ENCODE measurements at regions not wholly inside any gene's neighbourhood (a gene's known extent, or its start where the extent isn't known, plus 50 kb on each side); places are given as distances from the start of the nearest gene placed in this dataset.
"Not testable (repeated sequence)": the region's sequence is repeated elsewhere in the genome, so short reads cannot be mapped to it uniquely, and the experiment has no call there.

DNA sequence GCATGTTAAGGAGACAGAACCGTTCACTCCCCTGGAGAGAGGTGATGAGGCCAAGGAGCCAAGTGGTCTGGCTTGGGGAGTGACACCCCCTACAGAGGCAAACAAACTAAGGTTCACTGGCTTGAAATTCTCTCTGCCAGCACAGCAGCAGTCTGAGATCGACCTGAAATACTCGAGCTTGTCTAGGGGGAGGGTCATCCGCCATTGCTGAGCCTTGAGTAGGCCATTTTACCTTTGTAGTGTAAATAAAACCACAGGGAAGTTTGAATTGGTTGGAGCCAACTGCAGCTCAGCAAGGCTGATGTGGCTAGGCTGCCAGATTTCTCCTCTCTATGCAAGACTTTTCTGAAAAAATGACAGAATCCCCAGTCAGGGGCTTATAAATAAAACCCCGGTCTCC is 52.9 kb downstream of the CDY2B start:
- no CpG with 5 or more reads among the region's 5 CpGs for WGBS, 2 donors
- intact Hi-C loops (cut with DNase I; ENCODE audit: low total_unique reads); DNase-seq (ENCODE audit: low spot score in 2 of 2); H3K4me3 ChIP-seq (ENCODE audit: low read depth, poor library complexity, severe bottlenecking): not testable (repeated sequence)

DNA sequence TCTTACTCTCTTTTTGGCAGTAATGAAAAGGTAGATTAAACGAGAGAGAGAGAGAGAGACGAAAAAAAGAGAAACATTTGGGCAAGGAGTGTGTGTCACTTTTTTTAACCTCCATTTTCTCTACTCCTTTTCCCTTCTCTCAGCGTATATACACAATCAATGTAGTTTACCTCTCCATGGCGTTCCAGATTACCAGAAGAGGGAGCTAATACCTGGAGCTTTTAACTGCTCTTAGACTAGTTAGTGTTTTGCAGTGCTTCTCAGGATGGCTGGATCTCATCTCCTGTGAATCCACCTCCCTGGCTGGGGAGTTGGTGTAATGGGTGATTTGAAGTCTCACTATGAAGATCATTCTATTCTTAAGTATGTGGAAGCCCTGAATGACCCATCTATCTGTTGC is 60.3 kb downstream of the CDY2B start:
- DNase-seq (ENCODE audit: low spot score in 2 of 2); intact Hi-C loops (cut with DNase I; ENCODE audit: low total_unique reads); H3K4me3 ChIP-seq (ENCODE audit: low read depth, poor library complexity, severe bottlenecking): not testable (repeated sequence)
- WGBS, 2 donors, result no CpG with 5 or more reads among the region's 4 CpGs

DNA sequence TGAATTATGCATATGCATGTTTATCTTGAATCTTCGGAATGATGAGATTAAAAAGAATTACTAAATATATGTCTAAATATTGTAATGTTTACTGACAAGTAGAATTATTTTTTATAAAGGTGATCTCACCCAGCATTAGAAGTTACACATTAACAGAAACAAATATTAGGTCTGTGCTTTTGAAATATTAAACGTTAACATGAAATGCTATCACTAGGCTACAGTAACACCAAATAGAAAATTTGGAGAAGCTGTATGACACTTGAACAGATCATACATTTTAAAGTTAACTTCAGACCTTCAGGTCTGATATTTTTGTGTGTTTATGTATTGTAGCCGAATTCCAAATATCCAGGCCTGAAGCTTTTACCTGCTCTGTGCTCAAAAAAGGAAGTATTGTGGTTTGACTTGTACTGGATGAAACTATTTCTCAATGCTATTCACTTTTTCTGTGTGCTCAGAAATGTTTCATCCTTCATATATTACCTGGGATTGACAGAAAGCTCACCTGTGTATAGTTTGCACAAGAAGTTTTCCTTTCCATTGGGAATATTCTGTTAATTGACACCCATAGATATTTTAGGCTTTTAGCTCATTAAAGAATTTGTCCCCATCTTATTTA is 60.9 kb downstream of the CDY2B start:
- DNase-seq (ENCODE audit: low spot score in 2 of 2); H3K4me3 ChIP-seq (ENCODE audit: low read depth, poor library complexity, severe bottlenecking); intact Hi-C loops (cut with DNase I; ENCODE audit: low total_unique reads): not testable (repeated sequence)
- WGBS, 2 donors, result no CpG with 5 or more reads among the region's 3 CpGs

DNA sequence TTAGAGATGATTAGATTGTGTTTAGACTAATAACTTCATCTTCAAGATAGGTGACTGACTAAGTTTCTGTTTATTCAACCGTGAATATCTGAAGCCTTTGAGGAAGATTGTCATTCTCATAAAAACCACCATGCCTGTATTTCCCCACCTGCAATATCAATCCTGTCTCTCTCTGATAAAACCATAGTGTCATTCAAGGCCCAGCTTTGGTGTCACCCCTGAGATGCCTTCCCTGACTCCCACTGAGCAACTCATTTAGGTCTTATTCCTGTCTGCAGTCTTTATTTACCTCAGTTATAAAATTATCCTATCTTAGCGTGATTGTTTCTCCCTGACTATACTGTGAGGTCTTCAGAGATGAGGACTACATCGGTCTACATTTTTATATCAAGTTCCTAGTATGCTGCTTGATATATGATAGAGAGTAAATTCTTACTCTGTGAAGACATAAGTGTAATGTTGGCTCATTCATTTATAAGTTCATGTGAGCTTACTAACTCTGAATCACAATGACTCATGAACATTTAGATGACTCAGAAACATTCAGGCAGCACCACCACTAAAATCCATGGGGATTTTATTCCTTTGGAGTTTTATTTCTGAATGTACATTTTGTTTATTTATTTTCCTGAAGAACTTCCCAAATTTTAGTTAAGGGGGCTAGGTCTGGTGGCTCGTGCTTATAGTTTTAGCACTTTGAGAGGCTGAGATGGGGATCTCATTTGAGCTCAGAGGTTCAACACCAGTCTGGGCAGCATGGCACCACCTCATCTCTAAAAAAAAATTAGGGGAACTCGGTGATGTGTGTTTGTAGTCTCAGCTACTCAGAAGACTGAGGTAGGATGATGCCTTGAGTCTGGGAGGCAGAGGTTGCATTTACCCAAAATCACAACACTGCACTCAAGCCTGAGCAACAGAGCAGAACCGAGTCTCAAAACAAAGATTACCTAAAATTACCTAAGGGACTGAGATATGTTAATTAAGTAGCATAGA is 62.6 kb downstream of the CDY2B start:
- no CpG with 5 or more reads among the region's 6 CpGs for WGBS, 2 donors
- intact Hi-C loops (cut with DNase I; ENCODE audit: low total_unique reads); DNase-seq (ENCODE audit: low spot score in 2 of 2); H3K4me3 ChIP-seq (ENCODE audit: low read depth, poor library complexity, severe bottlenecking): not testable (repeated sequence)

DNA sequence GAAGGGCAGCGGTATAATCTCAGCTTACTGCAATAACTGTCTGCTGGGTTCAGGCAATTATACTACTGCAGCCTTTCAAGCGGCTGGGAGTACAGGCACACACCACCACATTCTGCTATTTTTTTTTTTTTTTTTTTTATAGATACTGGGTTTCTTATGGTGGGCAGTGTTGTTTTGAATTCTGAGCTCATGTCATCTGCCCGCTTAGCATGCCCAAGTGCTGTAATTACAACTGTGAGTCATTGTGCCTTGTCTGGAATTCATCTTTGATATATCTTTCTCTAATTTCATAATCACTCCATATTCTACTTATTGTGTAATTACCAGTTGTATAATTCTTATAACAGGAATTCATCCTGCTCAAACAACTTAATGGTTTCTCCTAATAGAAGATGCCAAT is 67.4 kb downstream of the CDY2B start:
- DNase-seq (ENCODE audit: low spot score in 2 of 2); intact Hi-C loops (cut with DNase I; ENCODE audit: low total_unique reads); H3K4me3 ChIP-seq (ENCODE audit: low read depth, poor library complexity, severe bottlenecking): not testable (repeated sequence)
- no CpG with 5 or more reads among the region's 3 CpGs for WGBS, 2 donors

DNA sequence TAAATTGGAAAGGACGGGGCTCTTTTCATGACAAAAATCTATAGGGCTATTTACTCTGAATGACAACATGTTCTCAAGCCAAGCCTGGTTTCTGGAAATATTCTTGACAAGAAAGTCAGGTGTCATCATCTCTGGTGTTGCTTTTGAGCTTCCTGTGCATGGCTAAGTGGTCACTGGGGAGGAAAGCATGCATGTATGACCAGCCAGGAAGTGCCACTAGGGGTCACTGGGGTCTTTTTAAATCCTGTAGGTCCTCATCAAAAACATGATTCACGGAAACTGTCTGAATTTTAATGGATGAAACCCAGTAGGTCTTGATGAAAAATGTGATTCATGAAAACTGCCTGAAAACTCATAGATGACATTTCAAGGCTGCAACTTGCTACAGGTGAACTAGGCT is 80.1 kb downstream of the CDY2B start:
- no CpG with 5 or more reads among the region's 2 CpGs for WGBS, 2 donors
- H3K4me3 ChIP-seq (ENCODE audit: low read depth, poor library complexity, severe bottlenecking); DNase-seq (ENCODE audit: low spot score in 2 of 2); intact Hi-C loops (cut with DNase I; ENCODE audit: low total_unique reads): not testable (repeated sequence)

DNA sequence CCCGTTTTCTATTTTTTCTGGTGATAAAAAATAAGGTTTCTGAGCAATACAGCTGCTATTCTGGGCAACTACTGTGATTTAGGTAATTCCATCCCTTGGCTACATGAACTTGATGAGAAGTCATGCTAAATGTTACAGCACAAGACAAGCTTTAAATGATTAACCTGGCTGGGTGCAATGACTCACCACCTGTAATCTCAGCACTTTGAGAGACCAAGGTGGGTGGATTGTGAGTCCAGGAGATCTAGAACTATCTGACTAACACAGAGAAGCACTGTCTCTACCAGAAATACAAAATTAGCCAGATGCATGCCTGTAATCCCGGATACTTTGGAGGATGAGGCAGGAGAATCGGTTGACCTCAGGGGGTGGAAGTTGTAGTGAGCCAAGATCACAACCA is 92.8 kb downstream of the CDY2B start:
- intact Hi-C loops (cut with DNase I; ENCODE audit: low total_unique reads); H3K4me3 ChIP-seq (ENCODE audit: low read depth, poor library complexity, severe bottlenecking); DNase-seq (ENCODE audit: low spot score in 2 of 2): not testable (repeated sequence)
- WGBS, 2 donors, result no CpG with 5 or more reads among the region's 3 CpGs

DNA sequence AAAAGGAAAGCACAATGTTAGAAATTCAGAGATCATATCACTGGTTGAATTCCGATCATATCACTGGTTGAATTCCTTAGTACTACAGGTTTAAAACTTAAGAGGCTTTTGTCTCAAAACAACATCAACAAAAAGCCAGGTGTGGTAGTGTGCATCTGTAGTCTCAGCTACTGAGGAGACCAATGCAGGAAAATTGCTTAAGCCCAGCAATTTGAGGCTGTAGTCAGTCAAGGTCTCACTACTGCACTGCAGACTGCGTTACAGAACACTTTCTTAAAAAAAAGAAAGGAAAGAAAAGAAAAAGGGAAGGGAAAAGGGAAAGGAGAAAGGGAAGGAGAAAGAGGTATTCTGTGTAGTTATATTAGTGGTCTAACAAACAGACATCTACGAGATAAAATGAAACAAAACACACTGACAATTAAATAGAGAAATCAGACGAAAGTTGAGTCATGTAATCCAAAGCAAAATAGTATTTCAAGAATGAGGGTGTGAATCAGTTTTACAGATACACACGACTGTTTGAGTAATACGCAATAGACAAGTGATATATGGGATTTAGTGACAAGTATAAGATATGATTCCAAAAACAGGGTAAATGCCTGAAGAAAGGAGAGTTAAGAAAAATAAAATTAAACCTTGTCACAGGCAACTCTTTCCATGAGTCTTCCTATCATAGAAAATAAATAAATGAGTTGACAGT is 113.9 kb downstream of the CDY2B start:
- WGBS, 2 donors, result no CpG with 5 or more reads among the region's 6 CpGs
- H3K4me3 ChIP-seq (ENCODE audit: low read depth, poor library complexity, severe bottlenecking); intact Hi-C loops (cut with DNase I; ENCODE audit: low total_unique reads); DNase-seq (ENCODE audit: low spot score in 2 of 2): not testable (repeated sequence)

DNA sequence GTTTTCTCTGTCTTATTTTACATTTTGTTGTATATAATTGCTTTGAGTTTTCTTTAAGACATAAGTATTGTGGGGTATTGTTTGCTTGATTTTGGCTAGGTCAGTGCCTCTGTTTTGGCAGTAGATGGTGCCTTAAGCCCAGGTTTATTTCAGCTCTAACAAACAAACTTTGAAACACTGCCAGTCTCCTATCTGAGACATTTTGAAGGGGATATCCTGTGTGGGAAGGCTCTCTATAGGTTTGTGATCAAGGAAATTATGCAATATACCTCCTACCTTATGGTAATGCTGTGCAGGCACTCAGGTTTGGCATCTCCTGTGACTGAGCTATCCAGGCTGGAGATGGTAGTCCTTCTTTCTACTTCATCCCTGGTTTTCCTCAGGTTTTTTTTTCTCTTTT is 120.8 kb downstream of the CDY2B start:
- DNase-seq (ENCODE audit: low spot score in 2 of 2); intact Hi-C loops (cut with DNase I; ENCODE audit: low total_unique reads); H3K4me3 ChIP-seq (ENCODE audit: low read depth, poor library complexity, severe bottlenecking): not testable (repeated sequence)

DNA sequence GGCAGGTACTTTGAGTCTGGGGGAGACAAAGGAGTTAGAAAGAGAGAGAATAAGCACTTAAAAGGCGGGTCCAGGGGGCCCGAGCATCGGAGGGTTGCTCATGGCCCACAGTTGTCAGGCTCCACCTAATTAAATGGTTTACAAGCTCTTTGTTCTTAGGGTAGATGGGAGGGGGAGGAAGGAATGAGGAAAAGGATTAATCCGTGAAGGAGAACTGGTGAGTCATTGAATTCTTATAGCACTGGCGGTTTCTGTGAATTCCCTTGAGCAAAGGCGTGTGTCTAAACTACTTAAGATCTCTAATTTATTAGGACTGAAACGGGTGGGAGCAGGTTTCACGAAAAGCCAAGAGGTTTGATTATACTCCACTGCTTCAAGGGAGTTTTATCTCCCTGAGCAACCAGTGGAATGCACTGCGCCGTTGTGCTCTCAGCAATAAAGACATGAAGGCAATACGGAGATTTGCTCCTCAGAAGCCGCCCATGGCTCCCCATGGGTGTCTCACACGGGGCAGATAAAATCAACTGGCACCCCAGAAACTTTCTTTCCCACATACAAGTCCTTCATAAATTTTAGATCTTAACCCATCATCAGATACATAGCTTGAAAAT is 127.0 kb downstream of the CDY2B start:
- WGBS, 2 donors, result no CpG with 5 or more reads among the region's 13 CpGs
- H3K4me3 ChIP-seq (ENCODE audit: low read depth, poor library complexity, severe bottlenecking); DNase-seq (ENCODE audit: low spot score in 2 of 2); intact Hi-C loops (cut with DNase I; ENCODE audit: low total_unique reads): not testable (repeated sequence)

DNA sequence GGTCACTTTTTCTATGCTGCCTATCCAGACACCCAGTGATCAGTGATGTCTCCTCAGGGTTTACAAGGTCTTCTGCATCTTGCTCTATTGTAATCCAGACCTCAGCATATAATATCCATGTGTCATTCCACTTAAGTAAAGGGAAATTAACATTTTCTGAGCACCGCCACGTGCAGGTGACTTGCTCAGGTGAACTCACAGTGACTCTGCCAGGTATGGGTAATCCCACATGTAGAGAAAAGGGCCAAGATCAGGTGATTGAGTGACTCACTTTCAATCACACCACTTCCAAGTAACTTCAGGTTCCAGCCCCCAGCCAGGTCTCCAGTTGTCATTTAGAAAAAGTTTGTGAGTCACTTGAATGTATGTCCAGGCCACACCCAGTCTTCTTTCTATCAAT is 140.2 kb downstream of the CDY2B start:
- WGBS, 2 donors, result no CpG with 5 or more reads among the region's 2 CpGs

DNA sequence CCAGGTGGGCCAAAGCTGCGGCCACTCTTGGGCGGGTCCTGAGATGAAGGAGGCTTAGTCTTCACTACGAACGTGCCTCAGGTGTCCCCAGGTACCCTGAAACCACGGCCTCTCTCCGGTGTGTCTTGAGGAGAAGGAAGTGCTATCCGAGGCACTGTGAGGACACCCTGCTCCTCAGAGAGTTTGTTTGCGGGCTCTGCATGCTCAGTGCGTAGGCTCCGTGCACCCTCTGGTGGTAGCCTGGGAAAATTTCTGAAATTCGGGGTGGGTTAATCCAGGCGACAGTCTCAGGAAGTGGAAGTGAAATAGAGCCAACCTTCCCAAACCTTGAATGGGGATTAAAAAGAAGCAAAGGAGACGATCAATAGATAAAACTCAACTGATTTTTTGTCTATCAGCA is 150.5 kb downstream of the CDY2B start:
- DNase-seq (ENCODE audit: low spot score in 2 of 2); intact Hi-C loops (cut with DNase I; ENCODE audit: low total_unique reads); H3K4me3 ChIP-seq (ENCODE audit: low read depth, poor library complexity, severe bottlenecking): not testable (repeated sequence)
- WGBS, 2 donors, result no CpG with 5 or more reads among the region's 13 CpGs

More for the DNA sequence above, 140.2 kb downstream of the CDY2B start:
- H3K4me3 ChIP-seq (ENCODE audit: low read depth, poor library complexity, severe bottlenecking); intact Hi-C loops (cut with DNase I; ENCODE audit: low total_unique reads); DNase-seq (ENCODE audit: low spot score in 2 of 2): not testable (repeated sequence)

DNA sequence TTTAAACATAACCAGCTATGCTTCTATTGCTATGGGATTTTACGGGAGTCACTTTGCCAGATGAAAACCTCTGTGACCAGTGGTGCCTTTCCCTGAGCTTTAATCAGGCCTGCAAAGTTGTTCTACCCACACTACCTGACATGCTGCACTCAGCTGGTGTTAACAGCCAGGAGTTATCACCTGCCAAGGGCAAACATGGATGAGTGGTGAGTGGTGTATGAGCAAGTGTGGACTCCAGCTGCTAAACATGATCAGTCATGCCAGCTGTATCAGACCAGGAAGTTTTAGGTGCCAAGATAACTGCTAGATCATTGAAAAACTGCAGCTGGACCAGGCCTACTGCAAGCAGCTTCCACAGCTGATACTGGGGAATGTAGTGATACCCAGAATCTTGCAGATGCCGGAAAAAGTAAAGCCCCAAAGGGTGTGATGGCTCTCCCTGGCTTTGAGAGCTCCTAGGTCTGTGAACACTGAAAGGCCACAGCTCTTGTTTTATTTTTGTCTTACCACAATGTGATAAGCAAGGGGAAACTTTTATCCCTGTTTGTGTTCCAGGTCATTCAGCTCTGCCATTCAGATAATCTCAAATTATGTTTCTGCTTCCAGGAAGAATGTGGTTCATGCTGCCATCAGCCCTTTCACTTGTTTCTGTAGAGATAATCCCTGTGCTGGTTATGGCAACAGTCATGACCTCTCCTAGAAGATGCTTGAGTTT is 163.5 kb downstream of the CDY2B start:
- intact Hi-C loops (cut with DNase I; ENCODE audit: low total_unique reads); DNase-seq (ENCODE audit: low spot score in 2 of 2); H3K4me3 ChIP-seq (ENCODE audit: low read depth, poor library complexity, severe bottlenecking): not testable (repeated sequence)
- no CpG with 5 or more reads among the region's 2 CpGs for WGBS, 2 donors

DNA sequence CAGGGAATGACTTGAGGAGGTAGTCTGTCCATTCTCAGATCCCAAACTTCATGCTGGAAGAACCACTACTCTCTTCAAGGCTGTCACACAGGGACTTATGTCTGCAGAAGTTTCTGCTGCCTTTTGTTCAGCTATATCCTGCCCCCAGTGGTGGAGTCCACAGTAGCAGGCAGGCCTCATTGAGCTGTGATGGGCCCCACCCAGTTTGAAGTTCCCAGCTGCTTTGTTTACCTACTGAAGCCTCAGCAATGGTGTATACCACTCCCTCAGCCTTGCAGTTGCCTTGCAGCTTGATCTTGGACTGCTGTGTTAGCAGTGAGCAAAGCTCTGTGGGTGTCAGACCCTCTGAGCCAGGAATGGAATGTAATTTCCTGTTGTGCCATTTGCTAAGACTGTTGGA is 212.0 kb downstream of the CDY2B start:
- H3K4me3 ChIP-seq (ENCODE audit: low read depth, poor library complexity, severe bottlenecking); DNase-seq (ENCODE audit: low spot score in 2 of 2); intact Hi-C loops (cut with DNase I; ENCODE audit: low total_unique reads): not testable (repeated sequence)

Data from lower leg skin (tissue), 3 donors.